Hepatocyte (in vitro differentiated cells): ENCODE measurements at regions not wholly inside any gene's neighbourhood (a gene's known extent, or its start where the extent isn't known, plus 50 kb on each side); places are given as distances from the start of the nearest gene placed in this dataset.
"Not testable (repeated sequence)": the region's sequence is repeated elsewhere in the genome, so short reads cannot be mapped to it uniquely, and the experiment has no call there.

ENCODE experiments used
- DNase-seq: peaks from one replicate; pipeline ENCODE4 v3.0.0-alpha.2; 2016; ENCODE audit warnings: low spot score
- H2AFZ ChIP-seq: fragments of 200-600 bp; sonication (generic); 2 replicates; pipeline ENCODE4 v1.6.0; 2016; ENCODE audit warnings: antibody characterized with exemption, mild to moderate bottlenecking
- H3K27ac ChIP-seq: fragments of 200-600 bp; sonication (generic); 2 replicates; pipeline ENCODE4 v1.5.1; 2016; ENCODE audit warnings: mild to moderate bottlenecking
- H3K27me3 ChIP-seq: fragments of 200-600 bp; sonication (generic); 2 replicates; pipeline ENCODE4 v1.6.1; 2016
- H3K36me3 ChIP-seq: fragments of 200-600 bp; sonication (generic); replicated peaks from 2 replicates; pipeline ENCODE4 v1.5.1; 2016; ENCODE audit warnings: low read depth; ENCODE audit not compliant: insufficient read depth
- H3K4me1 ChIP-seq: fragments of 200-600 bp; sonication (generic); 2 replicates; pipeline ENCODE4 v1.5.1; 2016; ENCODE audit warnings: mild to moderate bottlenecking, moderate library complexity; ENCODE audit not compliant: insufficient read depth
- H3K4me2 ChIP-seq: fragments of 200-600 bp; sonication (generic); 2 replicates; pipeline ENCODE4 v1.6.0; 2016
- H3K4me3 ChIP-seq: fragments of 200-600 bp; sonication (generic); 2 replicates; pipeline ENCODE4 v1.5.1; 2016; ENCODE audit warnings: mild to moderate bottlenecking
- H3K79me2 ChIP-seq: fragments of 200-600 bp; sonication (generic); 2 replicates; pipeline ENCODE4 v1.6.0; 2017; ENCODE audit warnings: mild to moderate bottlenecking
- H3K9me2 ChIP-seq: fragments of 200-600 bp; sonication (generic); replicated peaks from 2 replicates; pipeline ENCODE4 v1.6.0; 2017; ENCODE audit warnings: mild to moderate bottlenecking; ENCODE audit not compliant: insufficient read depth
- H3K9me3 ChIP-seq: fragments of 200-600 bp; sonication (generic); 2 replicates; pipeline ENCODE4 v1.5.1; 2016; ENCODE audit warnings: low read depth, mild to moderate bottlenecking
- H4K20me1 ChIP-seq: fragments of 200-600 bp; sonication (generic); 2 replicates; pipeline ENCODE4 v1.6.0; 2016; ENCODE audit warnings: mild to moderate bottlenecking; ENCODE audit not compliant: insufficient read depth, poor library complexity, severe bottlenecking
- CTCF ChIP-seq: fragments of 200-600 bp; sonication (generic); IDR thresholded peaks from 2 replicates; pipeline ENCODE4 v1.5.1; 2016; ENCODE audit warnings: antibody characterized with exemption, mild to moderate bottlenecking; ENCODE audit not compliant: poor library complexity
- EZH2 ChIP-seq: fragments of 200-600 bp; sonication (generic); IDR thresholded peaks from 2 replicates; pipeline ENCODE4 v1.6.1; 2016; ENCODE audit warnings: antibody characterized with exemption, mild to moderate bottlenecking, borderline replicate concordance
- EZH2phosphoT487 ChIP-seq: fragments of 200-600 bp; sonication (generic); IDR thresholded peaks from one replicate; pipeline ENCODE4 v1.6.1; 2018; ENCODE audit warnings: antibody characterized with exemption, mild to moderate bottlenecking, low read depth, moderate library complexity; ENCODE audit not compliant: unreplicated experiment, severe bottlenecking
- WGBS: methylation state at CpG from one replicate; pipeline ENCODE4 v1.1.6; 2016; ENCODE audit warnings: low lambda C conversion rate; ENCODE audit errors: missing lambda C conversion rate; 5-methylcytosine and 5-hydroxymethylcytosine counted together

DNA sequence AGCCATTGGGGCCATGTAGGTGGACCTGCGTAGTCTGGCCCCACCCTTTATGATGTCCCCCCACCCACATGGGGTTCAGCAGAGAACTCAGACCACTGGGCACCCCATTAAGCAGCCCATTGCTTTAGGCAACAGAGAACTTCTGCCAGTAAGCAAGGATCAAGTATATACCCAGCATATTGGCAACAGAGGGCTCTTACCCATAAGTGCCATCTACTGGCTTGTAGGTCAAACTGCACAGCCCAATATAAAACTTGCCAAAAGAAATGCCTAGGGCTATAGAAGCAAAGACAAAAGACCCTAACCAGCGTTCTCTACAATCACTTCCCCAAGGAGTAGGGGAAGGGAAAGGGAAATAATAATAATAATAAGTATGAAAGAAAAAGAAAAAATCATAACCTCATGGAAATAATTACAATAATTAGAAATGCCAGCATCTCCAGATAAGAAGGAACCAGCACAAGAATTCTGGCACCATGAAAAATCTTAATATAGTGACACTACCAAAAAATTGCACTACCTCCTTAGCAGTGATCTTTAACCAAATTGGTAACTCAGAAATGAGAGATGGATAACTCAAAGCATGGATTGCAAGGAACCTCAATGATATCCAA, 1090.7 kb downstream of the FAT4 start:
- no peaks in the 10 kb centered on the region for H3K36me3 ChIP-seq
- no peaks in the 10 kb centered on the region for H3K27me3 ChIP-seq
- no peak overlapping the region for H3K4me3 ChIP-seq
- H3K4me1 ChIP-seq: no peaks in the 10 kb centered on the region
- 57% methylated on average over 2 of the region's 2 CpGs for WGBS
- no peak overlapping the region for H3K27ac ChIP-seq
- TF ChIP-seq EZH2 (no peak), CTCF (peak; percentile 32)
- no peaks in the 10 kb centered on the region for H3K79me2 ChIP-seq
- no peaks in the 10 kb centered on the region for H3K9me3 ChIP-seq
- no peak for DNase-seq
- H3K9me2 ChIP-seq: no peaks in the 10 kb centered on the region
- H2AFZ ChIP-seq: no peak overlapping the region
- H3K4me2 ChIP-seq: no peak overlapping the region
- H4K20me1 ChIP-seq: no peaks in the 10 kb centered on the region

DNA sequence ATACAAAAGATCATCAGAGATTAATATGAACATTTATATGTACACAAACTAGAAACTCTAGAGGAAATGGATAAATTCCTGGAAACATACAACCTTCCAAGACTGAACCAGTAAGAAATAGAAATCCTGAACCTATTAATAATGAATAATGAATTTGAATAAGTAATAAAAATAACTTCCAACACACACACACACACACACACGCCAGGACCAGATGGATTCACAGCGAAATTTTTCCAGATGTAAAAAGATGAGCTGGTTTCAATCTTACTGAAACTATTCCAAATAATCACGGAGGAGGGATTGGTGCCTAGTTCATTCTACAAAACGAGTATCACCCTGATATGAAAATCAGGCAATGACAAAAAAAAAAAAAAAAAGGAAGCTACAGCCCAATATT, 1095.0 kb downstream of the FAT4 start:
- H3K9me3 ChIP-seq: no peaks in the 10 kb centered on the region
- no peaks in the 10 kb centered on the region for H4K20me1 ChIP-seq
- H3K9me2 ChIP-seq: no peaks in the 10 kb centered on the region
- H3K4me1 ChIP-seq: no peaks in the 10 kb centered on the region
- no peak overlapping the region for H3K4me2 ChIP-seq
- no peaks in the 10 kb centered on the region for H3K36me3 ChIP-seq
- H2AFZ ChIP-seq: no peak overlapping the region
- TF ChIP-seq EZH2 (no peak), EZH2phosphoT487 (no peak), CTCF (no peak)
- no peak overlapping the region for H3K27ac ChIP-seq
- no peaks in the 10 kb centered on the region for H3K27me3 ChIP-seq
- no peaks in the 10 kb centered on the region for H3K79me2 ChIP-seq
- DNase-seq: no peak
- WGBS: 91% methylated on average over 4 of the region's 4 CpGs
- H3K4me3 ChIP-seq: no peak overlapping the region

DNA sequence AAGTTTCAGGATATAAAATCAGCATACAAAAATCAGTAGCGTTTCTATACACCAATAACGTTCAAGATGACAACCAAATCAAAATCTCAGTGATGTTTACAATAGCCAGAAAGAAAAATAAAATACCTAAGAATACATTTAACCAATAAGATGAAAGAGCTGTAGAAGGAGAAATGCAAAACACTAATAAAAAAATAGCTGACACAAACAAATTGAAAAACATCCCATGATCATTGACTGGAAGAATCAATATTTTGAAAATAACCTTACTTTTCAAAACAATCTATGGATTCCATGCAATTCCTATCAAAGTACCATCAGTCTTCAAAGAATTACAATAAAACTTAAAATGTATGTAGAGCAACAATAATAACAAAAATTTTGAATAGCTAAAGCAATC, 1096.3 kb downstream of the FAT4 start:
- WGBS: 94% methylated on average over 2 of the region's 2 CpGs
- no peak overlapping the region for H2AFZ ChIP-seq
- no peaks in the 10 kb centered on the region for H4K20me1 ChIP-seq
- TF ChIP-seq EZH2phosphoT487: no peak
- no peak for TF ChIP-seq EZH2
- no peak for TF ChIP-seq CTCF
- H3K9me3 ChIP-seq: no peaks in the 10 kb centered on the region
- no peak overlapping the region for H3K27ac ChIP-seq
- no peak for DNase-seq
- H3K4me2 ChIP-seq: no peak overlapping the region
- H3K9me2 ChIP-seq: no peaks in the 10 kb centered on the region
- no peaks in the 10 kb centered on the region for H3K79me2 ChIP-seq
- H3K36me3 ChIP-seq: no peaks in the 10 kb centered on the region
- no peak overlapping the region for H3K4me3 ChIP-seq
- H3K4me1 ChIP-seq: no peaks in the 10 kb centered on the region
- no peaks in the 10 kb centered on the region for H3K27me3 ChIP-seq

DNA sequence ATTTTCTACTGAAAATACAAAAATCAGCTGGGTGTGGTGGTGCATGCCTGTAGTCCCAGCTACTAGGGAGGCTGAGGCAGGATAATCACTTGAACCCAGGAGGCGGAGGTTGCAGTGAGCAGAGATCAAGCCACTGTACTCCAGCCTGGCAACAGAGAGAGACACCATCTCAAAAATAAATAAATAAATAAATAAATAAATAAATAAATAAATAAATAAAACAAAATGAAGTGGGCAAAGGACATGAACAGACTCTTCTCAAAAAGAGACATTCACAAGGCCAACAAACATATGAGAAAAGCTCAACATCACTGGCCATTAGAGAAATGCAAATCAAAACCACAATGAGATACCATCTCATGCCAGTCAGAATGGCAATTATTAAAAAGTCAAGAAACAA, 1097.6 kb downstream of the FAT4 start:
- not testable (repeated sequence) for H3K27me3 ChIP-seq, DNase-seq, H3K79me2 ChIP-seq, H3K4me2 ChIP-seq, H3K4me1 ChIP-seq, H3K4me3 ChIP-seq, H3K9me3 ChIP-seq, H3K27ac ChIP-seq, H3K9me2 ChIP-seq, H3K36me3 ChIP-seq, H4K20me1 ChIP-seq, H2AFZ ChIP-seq
- WGBS: 94% methylated on average over 1 of the region's 1 CpG
